HCT116 (cell line): ENCODE measurements at regions not wholly inside any gene's neighbourhood (a gene's known extent, or its start where the extent isn't known, plus 50 kb on each side); places are given as distances from the start of the nearest gene placed in this dataset.

Experiments
- ATAC-seq: fragments of 200-7000 bp; cut with Tn5 transposase; 2 replicates; pipeline ENCODE4 v1.9.1; 2020; ENCODE audit warnings: mild to moderate bottlenecking, moderate library complexity
- BruUV-seq: library from RNA; stranded (reverse); fragments of 400-500 nt; replicated peaks from 2 replicates; lab custom pipeline; 2021; lab: Mats Ljungman, UMichigan
- CTCF ChIA-PET: fragments of 300-600 bp; sonication (Branson Sonifier 250); formaldehyde crosslinking; loops from one replicate; lab custom pipeline; 2021; ENCODE audit warnings: antibody characterized with exemption; lab: Charles Lee
- POLR2A ChIA-PET: fragments of 300-600, 350-600 bp; sonication (Branson Sonifier 250); formaldehyde crosslinking; loops from one replicate; lab custom pipeline; 2021; ENCODE audit warnings: antibody characterized with exemption; lab: Charles Lee
- RAD21 ChIA-PET, 2 experiments: fragments of 300-600 bp; sonication (Branson Sonifier 250); formaldehyde crosslinking; loops; one replicate each; lab custom pipeline; 2023; ENCODE audit warnings: low total read pairs in 2 of 2; ENCODE audit not compliant: uncharacterized antibody in 2 of 2, unreplicated experiment in 2 of 2, low non-redundant PET in 1 of 2; lab: Charles Lee
- DNase-seq: peaks from one replicate; pipeline ENCODE4 v3.0.0-alpha.2; 2010; ENCODE audit warnings: low read depth, low spot score
- H2AFZ ChIP-seq: fragments of 200-600 bp; shearing (Covaris generic), sonication (generic); 2 replicates; pipeline ENCODE4 v1.6.1; 2017; ENCODE audit warnings: low read depth, mixed run types, mixed read lengths, antibody characterized with exemption, low read length; ENCODE audit not compliant: poor library complexity, severe bottlenecking
- H3K27ac ChIP-seq: 2 replicates; pipeline ENCODE4 v1.5.1; 2012; ENCODE audit warnings: low read depth, low read length
- H3K27me3 ChIP-seq: fragments of 200-600 bp; sonication (generic); 2 replicates; pipeline ENCODE4 v1.6.1; 2016; ENCODE audit warnings: mixed run types, low read length, mixed read lengths; ENCODE audit not compliant: insufficient read depth
- H3K36me3 ChIP-seq, 2 experiments: fragments of 200-500 bp in 1 of 2; fragments of 200-600 bp in 1 of 2; sonication (Bioruptor generic) in 1 of 2; sonication (generic) in 1 of 2; 2 replicates each; pipeline versions ENCODE4 v1.5.1 to v1.6.1; 2014 to 2016; ENCODE audit warnings: low read length in 2 of 2, inconsistent platforms in 1 of 2, mixed read lengths in 1 of 2, mixed run types in 1 of 2; ENCODE audit not compliant: insufficient read depth in 2 of 2, control insufficient read depth in 1 of 2
- H3K4me1 ChIP-seq, 2 experiments: fragments of 200-600 bp in 1 of 2; sonication (generic) in 1 of 2; 2 replicates each; pipeline versions ENCODE4 v1.5.1 to v1.6.1; 2012 to 2017; ENCODE audit warnings: low read length in 2 of 2, inconsistent platforms in 1 of 2, mild to moderate bottlenecking in 1 of 2, mixed read lengths in 1 of 2, mixed run types in 1 of 2, moderate library complexity in 1 of 2; ENCODE audit not compliant: insufficient read depth in 2 of 2, control insufficient read depth in 1 of 2
- H3K4me2 ChIP-seq: fragments of 200-600 bp; sonication (generic); 2 replicates; pipeline ENCODE4 v1.6.1; 2017; ENCODE audit warnings: mixed run types, low read length, mixed read lengths
- H3K4me3 ChIP-seq, 2 experiments: fragments of 200-600 bp in 1 of 2; sonication (generic) in 1 of 2; replicated peaks in 1 of 2; 2 replicates each; pipeline ENCODE4 v1.5.1; 2011 to 2016; ENCODE audit warnings: low read length in 2 of 2, control low read depth in 1 of 2, low read depth in 1 of 2, mild to moderate bottlenecking in 1 of 2, mixed read lengths in 1 of 2, mixed run types in 1 of 2
- H3K79me2 ChIP-seq: fragments of 200-600 bp; sonication (generic); 2 replicates; pipeline ENCODE4 v1.6.1; 2017; ENCODE audit warnings: mild to moderate bottlenecking, mixed run types, low read length, moderate library complexity, mixed read lengths; ENCODE audit not compliant: insufficient read depth
- H3K9ac ChIP-seq: fragments of 200-600 bp; sonication (generic); 2 replicates; pipeline ENCODE4 v1.6.1; 2016; ENCODE audit warnings: low read length, mixed read lengths
- H3K9me2 ChIP-seq: fragments of 200-600 bp; sonication (generic), shearing (Covaris generic); 2 replicates; pipeline ENCODE4 v1.6.1; 2017; ENCODE audit warnings: mixed run types, mild to moderate bottlenecking, moderate library complexity; ENCODE audit not compliant: insufficient read depth
- H3K9me3 ChIP-seq, 2 experiments: fragments of 200-500 bp in 1 of 2; fragments of 200-600 bp in 1 of 2; sonication (Bioruptor generic) in 1 of 2; sonication (generic) in 1 of 2; 2 replicates each; pipeline ENCODE4 v1.6.1; 2014 to 2017; ENCODE audit warnings: low read length in 2 of 2, mixed read lengths in 2 of 2, inconsistent platforms in 1 of 2, low read depth in 1 of 2, mild to moderate bottlenecking in 1 of 2, mixed run types in 1 of 2, moderate library complexity in 1 of 2; ENCODE audit not compliant: control insufficient read depth in 1 of 2, insufficient read depth in 1 of 2
- H4K20me1 ChIP-seq: fragments of 200-600 bp; sonication (generic), shearing (Covaris generic); 2 replicates; pipeline ENCODE4 v1.6.1; 2017; ENCODE audit warnings: mixed run types, mild to moderate bottlenecking, moderate library complexity; ENCODE audit not compliant: insufficient read depth
- ATF3 ChIP-seq: IDR thresholded peaks from 2 replicates; pipeline ENCODE4 v1.6.1; 2012
- CBX3 ChIP-seq: IDR thresholded peaks from 2 replicates; pipeline ENCODE4 v1.6.1; 2012; ENCODE audit warnings: low read depth
- ELF1 ChIP-seq: IDR thresholded peaks from 2 replicates; pipeline ENCODE4 v1.6.1; 2012; ENCODE audit warnings: low read depth, borderline replicate concordance
- EZH2 ChIP-seq: fragments of 200-600 bp; sonication (generic); IDR thresholded peaks from 2 replicates; pipeline ENCODE4 v1.6.1; 2017; ENCODE audit warnings: antibody characterized with exemption, mixed run types
- FOSL1 ChIP-seq: IDR thresholded peaks from 2 replicates; pipeline ENCODE4 v1.6.1; 2012; ENCODE audit warnings: low read depth
- JUND ChIP-seq: IDR thresholded peaks from 2 replicates; pipeline ENCODE4 v1.6.1; 2012
- POLR2AphosphoS5 ChIP-seq: IDR thresholded peaks from 2 replicates; pipeline ENCODE4 v1.6.1; 2011; ENCODE audit warnings: mild to moderate bottlenecking, low read depth, low read length, moderate library complexity
- TCF7L2 ChIP-seq: IDR thresholded peaks from 2 replicates; pipeline ENCODE4 v1.7.0; 2011; ENCODE audit warnings: borderline replicate concordance, inconsistent platforms; ENCODE audit not compliant: insufficient read depth, insufficient read length; ENCODE audit errors: extremely low read depth
- YY1 ChIP-seq: IDR thresholded peaks from 2 replicates; pipeline ENCODE4 v1.6.1; 2011; ENCODE audit warnings: low read length, low read depth, moderate library complexity, mild to moderate bottlenecking; ENCODE audit not compliant: insufficient replicate concordance; ENCODE audit errors: extremely low read depth
- ZBTB33 ChIP-seq: IDR thresholded peaks from 2 replicates; pipeline ENCODE4 v1.6.1; 2011; ENCODE audit warnings: mild to moderate bottlenecking, low read length, moderate library complexity; ENCODE audit not compliant: insufficient replicate concordance; ENCODE audit errors: extremely low read depth
- ZFX ChIP-seq: fragments of 450-650 bp; IDR thresholded peaks from 2 replicates; pipeline ENCODE4 v1.6.1; 2017
- intact Hi-C: fragments of 100-400 bp; cut with micrococcal nuclease; formaldehyde crosslinking; loops from 2 replicates; pipeline ENCODE4 v1.10.0; 2022
- TF ChIP-seq, protein P1 (sequence below), 3 experiments: fragments of 200-600 bp in 1 of 3; sonication (generic) in 1 of 3; IDR thresholded peaks in 2 of 3; conservative IDR thresholded peaks in 1 of 3; 2 replicates each; pipeline ENCODE4 v1.5.1; 2012 to 2017; ENCODE audit warnings: low read depth in 2 of 3, low read length in 2 of 3, antibody characterized with exemption in 1 of 3, borderline replicate concordance in 1 of 3, control low read depth in 1 of 3, mild to moderate bottlenecking in 1 of 3, mixed read lengths in 1 of 3, mixed run types in 1 of 3, moderate library complexity in 1 of 3; ENCODE audit not compliant: insufficient read depth in 1 of 3
- TF ChIP-seq, protein P2 (sequence below): IDR thresholded peaks from 2 replicates; pipeline ENCODE4 v1.6.1; 2012

- no TSS peak for BruUV-seq
- DNase-seq (no peak), ATAC-seq (no peak)
- H3K27ac ChIP-seq = no peak overlapping the region
- H2AFZ ChIP-seq = no peak overlapping the region
- H3K4me3 ChIP-seq = no peak overlapping the region
- H3K9ac ChIP-seq = no peak overlapping the region
- ChIA-PET RAD21 (no interaction called here), CTCF (no interaction called here)
- H3K4me2 ChIP-seq = no peak overlapping the region
- no peaks in the 10 kb centered on the region for H3K9me2 ChIP-seq
- intact Hi-C loops = no loop called here
- no peak for TF ChIP-seq TCF7L2
- no peak for TF ChIP-seq YY1
- TF ChIP-seq, protein P1, sequence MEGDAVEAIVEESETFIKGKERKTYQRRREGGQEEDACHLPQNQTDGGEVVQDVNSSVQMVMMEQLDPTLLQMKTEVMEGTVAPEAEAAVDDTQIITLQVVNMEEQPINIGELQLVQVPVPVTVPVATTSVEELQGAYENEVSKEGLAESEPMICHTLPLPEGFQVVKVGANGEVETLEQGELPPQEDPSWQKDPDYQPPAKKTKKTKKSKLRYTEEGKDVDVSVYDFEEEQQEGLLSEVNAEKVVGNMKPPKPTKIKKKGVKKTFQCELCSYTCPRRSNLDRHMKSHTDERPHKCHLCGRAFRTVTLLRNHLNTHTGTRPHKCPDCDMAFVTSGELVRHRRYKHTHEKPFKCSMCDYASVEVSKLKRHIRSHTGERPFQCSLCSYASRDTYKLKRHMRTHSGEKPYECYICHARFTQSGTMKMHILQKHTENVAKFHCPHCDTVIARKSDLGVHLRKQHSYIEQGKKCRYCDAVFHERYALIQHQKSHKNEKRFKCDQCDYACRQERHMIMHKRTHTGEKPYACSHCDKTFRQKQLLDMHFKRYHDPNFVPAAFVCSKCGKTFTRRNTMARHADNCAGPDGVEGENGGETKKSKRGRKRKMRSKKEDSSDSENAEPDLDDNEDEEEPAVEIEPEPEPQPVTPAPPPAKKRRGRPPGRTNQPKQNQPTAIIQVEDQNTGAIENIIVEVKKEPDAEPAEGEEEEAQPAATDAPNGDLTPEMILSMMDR (IDR thresholded peaks at IDR 0.05 in 2 of 3, conservative IDR thresholded peaks at IDR 0.05 in 1 of 3; ENCODE audit: borderline replicate concordance in 1 of 3, insufficient read depth in 1 of 3, low read depth in 2 of 3, low read length in 2 of 3) = no peak
- no peak for TF ChIP-seq CBX3
- TF ChIP-seq, protein P2, sequence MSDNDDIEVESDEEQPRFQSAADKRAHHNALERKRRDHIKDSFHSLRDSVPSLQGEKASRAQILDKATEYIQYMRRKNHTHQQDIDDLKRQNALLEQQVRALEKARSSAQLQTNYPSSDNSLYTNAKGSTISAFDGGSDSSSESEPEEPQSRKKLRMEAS = no peak
- TF ChIP-seq ZFX = no peak
- no peak for TF ChIP-seq EZH2
- TF ChIP-seq ATF3 = no peak
- TF ChIP-seq JUND = no peak
- no peak for TF ChIP-seq ELF1
- TF ChIP-seq POLR2AphosphoS5 = no peak
- no peak for TF ChIP-seq FOSL1
- TF ChIP-seq ZBTB33 = no peak
- TF ChIP-seq, all 23 proteins: peak for 0
- H3K79me2 ChIP-seq = no peaks in the 10 kb centered on the region
- H3K4me1 ChIP-seq = no peaks in the 10 kb centered on the region
- H3K36me3 ChIP-seq = no peaks in the 10 kb centered on the region
- no peaks in the 10 kb centered on the region for H3K27me3 ChIP-seq
- H3K9me3 ChIP-seq = peaks cover 0 to 3% of the 10 kb centered on the region in 2 experiments; a peak in 1 of 4 replicates
- no peaks in the 10 kb centered on the region for H4K20me1 ChIP-seq
- POLR2A ChIA-PET = no interaction called here
Observed at GRCh38 chr7:41098402-41098801, 604.5 kb downstream of the INHBA start.
